Right lung (tissue), 2 donors: ENCODE measurements at regions not wholly inside any gene's neighbourhood (a gene's known extent, or its start where the extent isn't known, plus 50 kb on each side); places are given as distances from the start of the nearest gene placed in this dataset.

Experiments
- DNase-seq, 2 donors: peaks; one replicate each; pipeline ENCODE4 v3.0.0-alpha.2; 2013

GRCh38 chr3:30114918-30115317, 491.5 kb upstream of the TGFBR2 start:
- DNase-seq, result no peak

- DNase-seq, result no peak
These were observed 484.0 kb upstream of the TGFBR2 start for GRCh38 chr3:30122359-30122758.

GRCh38 chr3:30123224-30123623, 483.2 kb upstream of the TGFBR2 start:
- DNase-seq, result no peak

- no peak for DNase-seq
These were observed 482.6 kb upstream of the TGFBR2 start for GRCh38 chr3:30123755-30124154.

GRCh38 chr3:30124435-30125370, 481.7 kb upstream of the TGFBR2 start:
- peak; percentile 50 to 54 for DNase-seq

GRCh38 chr3:30129765-30130164, 476.6 kb upstream of the TGFBR2 start:
- DNase-seq, result no peak

GRCh38 chr3:30130391-30130790, 476.0 kb upstream of the TGFBR2 start:
- no peak for DNase-seq

- no peak for DNase-seq
These were observed 475.2 kb upstream of the TGFBR2 start for GRCh38 chr3:30131191-30131590.

- no peak for DNase-seq
These were observed 471.2 kb upstream of the TGFBR2 start for GRCh38 chr3:30135190-30135589.

- DNase-seq, result no peak
These were observed 467.1 kb upstream of the TGFBR2 start for GRCh38 chr3:30139283-30139682.

GRCh38 chr3:30140356-30141075, 465.9 kb upstream of the TGFBR2 start:
- DNase-seq, result no peak

GRCh38 chr3:30141178-30141581, 465.2 kb upstream of the TGFBR2 start:
- no peak for DNase-seq

- no peak for DNase-seq
These were observed 464.5 kb upstream of the TGFBR2 start for GRCh38 chr3:30141927-30142326.

- DNase-seq, result no peak
These were observed 463.5 kb upstream of the TGFBR2 start for GRCh38 chr3:30142946-30143345.

- no peak for DNase-seq
These were observed 461.1 kb upstream of the TGFBR2 start for GRCh38 chr3:30145281-30145680.

GRCh38 chr3:30146978-30147377, 459.4 kb upstream of the TGFBR2 start:
- no peak for DNase-seq

- no peak for DNase-seq
These were observed 451.5 kb upstream of the TGFBR2 start for GRCh38 chr3:30154853-30155252.

GRCh38 chr3:30155755-30156154, 450.6 kb upstream of the TGFBR2 start:
- DNase-seq, result no peak

GRCh38 chr3:30156586-30157498, 449.6 kb upstream of the TGFBR2 start:
- DNase-seq, result no peak

- DNase-seq, result peak; percentile 29 to 44
These were observed 445.0 kb upstream of the TGFBR2 start for GRCh38 chr3:30161375-30161774.

GRCh38 chr3:30162579-30162978, 443.8 kb upstream of the TGFBR2 start:
- DNase-seq, result no peak

- no peak for DNase-seq
These were observed 439.9 kb upstream of the TGFBR2 start for GRCh38 chr3:30166535-30166934.
